Adrenal gland (tissue), 9 donors: ENCODE measurements at regions not wholly inside any gene's neighbourhood (a gene's known extent, or its start where the extent isn't known, plus 50 kb on each side); places are given as distances from the start of the nearest gene placed in this dataset.

Source experiments
- DNase-seq, 7 donors: peaks; one replicate each; pipeline ENCODE4 v3.0.0-alpha.2; 2019 to 2020
- H3K27ac ChIP-seq, 5 donors: fragments of 200-600 bp; sonication (generic) in 4 of 5; 1 replicate in 3 of 5; 2 replicates in 2 of 5; pipeline versions ENCODE4 v1.5.1 to v1.8.0; 2016 to 2020; ENCODE audit warnings: mild to moderate bottlenecking in 1 of 5
- H3K27me3 ChIP-seq: fragments of 200-600 bp; 2 replicates; pipeline ENCODE4 v1.8.0; 2021
- H3K36me3 ChIP-seq, 2 donors: fragments of 200-600 bp; replicated peaks in 1 of 2; 1 replicate in 1 of 2; 2 replicates in 1 of 2; pipeline versions ENCODE4 v1.5.1 to v1.8.0; 2018 to 2022
- H3K4me1 ChIP-seq, 2 donors: fragments of 200-600 bp; replicated peaks in 1 of 2; 1 replicate in 1 of 2; 2 replicates in 1 of 2; pipeline versions ENCODE4 v1.5.1 to v1.8.0; 2018 to 2021
- H3K4me3 ChIP-seq, 4 donors: fragments of 200-600 bp; sonication (generic) in 3 of 4; one replicate each; pipeline ENCODE4 v1.5.1; 2016 to 2018
- H3K9me3 ChIP-seq, 3 donors: fragments of 200-600 bp; sonication (generic) in 1 of 3; replicated peaks in 1 of 3; 1 replicate in 2 of 3; 2 replicates in 1 of 3; pipeline versions ENCODE4 v1.5.1 to v1.8.0; 2016 to 2021
- POLR2A ChIP-seq, 2 donors: fragments of 450-650 bp; IDR thresholded peaks; one replicate each; pipeline ENCODE4 v1.6.1; 2017; ENCODE audit warnings: antibody characterized with exemption in 2 of 2, mild to moderate bottlenecking in 2 of 2, moderate library complexity in 1 of 2
- WGBS, 4 donors: extraction: QIAGEN DNeasy Blood & Tissue Kit in 2 of 4; methylation state at CpG; one replicate each; pipeline versions ENCODE4 v1.1.5 to v1.1.7; 2013 to 2017; 5-methylcytosine and 5-hydroxymethylcytosine counted together
- intact Hi-C, 2 donors: fragments of 100-400 bp; cut with DNase I; formaldehyde crosslinking; loops; one replicate each; pipeline versions ENCODE4 v1.14.1 to v1.15.0; 2022 to 2023
- TF ChIP-seq, protein P1 (sequence below), 6 experiments: fragments of 450-650 bp in 4 of 6; fragments of 200-600 bp in 2 of 6; sonication (generic) in 1 of 6; IDR thresholded peaks; 1 replicate in 5 of 6; 2 replicates in 1 of 6; pipeline versions ENCODE4 v1.5.1 to v1.8.0; 2016 to 2021; ENCODE audit warnings: antibody characterized with exemption in 6 of 6, mild to moderate bottlenecking in 2 of 6, moderate library complexity in 1 of 6
- donor health status: healthy with polysubstance abuse.
- donor health status: Bipolar disorder and iron deficiency.
- donor health status: DM: yes; HTN: yes; CAD: no.
- donor health status: DM: no; HTN: no; CAD: no.
- donor health status: DM: no; HTN: no; CAD: no.

DNA sequence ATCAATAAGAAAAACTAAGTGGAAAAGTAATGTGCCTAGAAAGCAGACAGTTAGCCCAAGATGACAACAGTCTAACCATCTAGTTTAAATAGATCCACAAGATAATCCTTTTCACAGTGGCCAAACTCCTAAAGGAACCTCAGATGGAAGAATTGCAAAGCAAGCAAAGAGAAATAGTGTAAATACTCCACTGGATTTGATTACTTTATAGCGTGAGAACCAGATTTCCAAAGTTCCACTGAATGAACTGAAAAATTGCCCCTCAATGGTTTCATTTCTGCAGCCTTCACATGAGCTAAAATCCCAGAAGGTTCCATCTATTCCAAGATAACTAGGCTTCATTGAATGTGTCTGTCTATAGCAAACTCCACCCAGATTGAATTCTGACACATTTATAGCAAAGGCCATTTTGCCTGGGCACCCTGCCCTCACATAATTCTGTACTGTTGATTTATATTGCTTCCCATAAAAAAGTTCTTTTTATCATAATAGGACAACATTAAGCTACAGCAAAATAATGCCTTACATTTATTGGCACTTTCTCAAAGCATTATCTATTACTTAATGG lies 129.7 kb upstream of the THBS1 start:
- Histone ChIP-seq H3K4me3 (no peak overlapping the region), H3K9me3 (no peaks in the 10 kb centered on the region), H3K27me3 (no peaks in the 10 kb centered on the region), H3K36me3 (no peaks in the 10 kb centered on the region), H3K27ac (no peak overlapping the region), H3K4me1 (peaks cover 0 to 18% of the 10 kb centered on the region in 2 donors)
- WGBS, 4 donors: 76 to 82% (median 78%) methylated on average over 1 of the region's 1 CpG
- intact Hi-C loops: no loop called here
- TF ChIP-seq POLR2A (IDR thresholded peaks at IDR 0.05): no peak
- TF ChIP-seq, protein P1, sequence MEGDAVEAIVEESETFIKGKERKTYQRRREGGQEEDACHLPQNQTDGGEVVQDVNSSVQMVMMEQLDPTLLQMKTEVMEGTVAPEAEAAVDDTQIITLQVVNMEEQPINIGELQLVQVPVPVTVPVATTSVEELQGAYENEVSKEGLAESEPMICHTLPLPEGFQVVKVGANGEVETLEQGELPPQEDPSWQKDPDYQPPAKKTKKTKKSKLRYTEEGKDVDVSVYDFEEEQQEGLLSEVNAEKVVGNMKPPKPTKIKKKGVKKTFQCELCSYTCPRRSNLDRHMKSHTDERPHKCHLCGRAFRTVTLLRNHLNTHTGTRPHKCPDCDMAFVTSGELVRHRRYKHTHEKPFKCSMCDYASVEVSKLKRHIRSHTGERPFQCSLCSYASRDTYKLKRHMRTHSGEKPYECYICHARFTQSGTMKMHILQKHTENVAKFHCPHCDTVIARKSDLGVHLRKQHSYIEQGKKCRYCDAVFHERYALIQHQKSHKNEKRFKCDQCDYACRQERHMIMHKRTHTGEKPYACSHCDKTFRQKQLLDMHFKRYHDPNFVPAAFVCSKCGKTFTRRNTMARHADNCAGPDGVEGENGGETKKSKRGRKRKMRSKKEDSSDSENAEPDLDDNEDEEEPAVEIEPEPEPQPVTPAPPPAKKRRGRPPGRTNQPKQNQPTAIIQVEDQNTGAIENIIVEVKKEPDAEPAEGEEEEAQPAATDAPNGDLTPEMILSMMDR (IDR thresholded peaks at IDR 0.05): no peak
- no peak for DNase-seq

DNA sequence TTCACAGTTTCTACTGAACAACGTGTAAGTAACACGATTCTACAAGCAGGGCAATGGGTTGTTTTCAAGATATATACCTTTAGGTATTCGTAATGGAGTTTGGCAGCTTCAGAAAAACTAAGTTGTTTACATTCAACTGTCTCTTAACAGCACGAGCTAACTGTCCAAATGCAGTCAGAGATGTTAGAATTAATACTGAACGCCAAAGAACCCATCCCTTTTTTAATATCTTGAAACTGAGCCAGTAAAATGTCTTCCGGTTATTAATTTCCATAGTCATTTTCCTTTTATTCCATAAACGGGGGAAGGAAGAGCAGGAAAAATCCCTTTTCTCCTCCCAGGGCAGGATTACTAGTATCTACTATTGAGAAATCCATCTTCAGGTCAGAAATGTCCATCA lies 129.0 kb upstream of the THBS1 start:
- Histone ChIP-seq H3K27ac (peak overlapping the region in 1 of 5 donors; percentile 43), H3K4me3 (no peak overlapping the region), H3K4me1 (peaks cover 0 to 18% of the 10 kb centered on the region in 2 donors), H3K27me3 (no peaks in the 10 kb centered on the region), H3K9me3 (no peaks in the 10 kb centered on the region), H3K36me3 (no peaks in the 10 kb centered on the region)
- WGBS, 4 donors: 41 to 68% (median 53%) methylated on average over 7 of the region's 7 CpGs
- TF ChIP-seq POLR2A (IDR thresholded peaks at IDR 0.05): no peak
- TF ChIP-seq, protein P1 (IDR thresholded peaks at IDR 0.05): no peak
- no peak for DNase-seq
- intact Hi-C loops: no loop called here

DNA sequence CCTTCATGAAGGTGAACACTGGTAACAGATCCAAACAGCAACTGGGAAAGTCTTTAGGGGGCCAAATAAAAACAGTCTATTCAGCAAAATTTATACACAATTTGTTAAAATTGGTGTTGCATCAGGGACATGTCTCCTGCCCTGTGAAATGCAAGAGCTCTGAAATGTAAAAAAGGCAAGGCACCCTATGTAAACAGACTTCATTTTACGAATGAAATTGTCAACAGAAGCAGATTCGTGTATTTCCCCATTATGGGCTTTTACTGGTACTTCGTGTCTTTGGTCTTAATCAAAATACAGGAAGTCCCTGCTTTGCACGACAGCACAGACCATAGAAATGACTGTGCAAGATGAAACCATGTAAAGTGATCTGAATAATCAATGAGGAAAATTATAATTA lies 127.3 kb upstream of the THBS1 start:
- peak overlapping the region in 3 of 5 donors; percentile 36 to 79 (median 51) for H3K27ac ChIP-seq
- WGBS, 4 donors: 47 to 63% (median 55%) methylated on average over 4 of the region's 4 CpGs

DNA sequence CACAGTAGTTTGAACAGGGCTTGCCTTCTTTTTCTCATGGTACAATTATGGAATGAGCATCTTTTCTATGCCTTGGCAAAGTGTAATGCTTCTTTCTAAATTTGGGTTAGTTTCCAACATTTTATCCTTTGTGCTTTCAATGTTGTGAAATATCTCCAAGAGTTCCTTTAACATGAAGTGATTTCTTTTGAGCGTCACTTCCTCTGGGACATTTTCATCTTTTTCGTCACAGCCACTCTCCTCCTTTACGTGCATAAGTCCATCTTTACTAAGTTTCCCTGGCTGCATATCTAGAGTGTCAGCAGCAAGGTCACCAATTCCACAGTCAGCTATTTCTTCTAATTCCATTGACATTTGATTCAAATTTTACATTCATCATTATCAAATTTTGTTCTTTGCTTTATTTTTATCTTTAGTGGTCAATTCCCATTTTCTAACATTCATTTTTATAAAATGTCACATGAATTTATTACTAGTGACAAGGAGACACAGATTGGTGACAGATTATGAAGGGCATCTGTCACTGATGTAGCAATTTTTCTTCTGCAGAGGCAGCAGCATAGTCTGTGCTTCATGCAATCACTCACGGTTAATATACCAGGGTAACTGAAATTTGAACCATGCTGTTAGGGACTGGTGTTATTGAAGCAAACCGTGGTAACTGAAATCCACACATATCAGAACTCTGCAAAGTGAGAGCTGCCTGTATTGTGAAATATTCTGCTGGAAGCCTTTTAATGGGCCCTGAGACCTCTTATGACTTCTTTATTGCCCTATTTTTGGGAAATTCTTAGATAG lies 126.5 kb upstream of the THBS1 start:
- Histone ChIP-seq H3K27me3 (no peaks in the 10 kb centered on the region), H3K27ac (peak overlapping the region in 2 of 5 donors; percentile 51 to 76), H3K9me3 (no peaks in the 10 kb centered on the region), H3K36me3 (no peaks in the 10 kb centered on the region), H3K4me1 (peaks cover 0 to 18% of the 10 kb centered on the region in 2 donors), H3K4me3 (no peak overlapping the region)
- peak in 1 of 7 donors; percentile 31 for DNase-seq
- 43 to 68% (median 49%) methylated on average over 5 of the region's 5 CpGs for WGBS, 4 donors
- intact Hi-C loops: no loop called here
- TF ChIP-seq, protein P1 (IDR thresholded peaks at IDR 0.05): no peak
- no peak for TF ChIP-seq POLR2A (IDR thresholded peaks at IDR 0.05)

More for the DNA sequence above, 127.3 kb upstream of the THBS1 start:
- DNase-seq: peak in 2 of 7 donors; percentile 35 to 41
- intact Hi-C loops: no loop called here
- Histone ChIP-seq H3K9me3 (no peaks in the 10 kb centered on the region), H3K27me3 (no peaks in the 10 kb centered on the region), H3K4me1 (peaks cover 0 to 18% of the 10 kb centered on the region in 2 donors), H3K36me3 (no peaks in the 10 kb centered on the region), H3K4me3 (no peak overlapping the region)
- TF ChIP-seq, protein P1 (IDR thresholded peaks at IDR 0.05): no peak
- TF ChIP-seq POLR2A (IDR thresholded peaks at IDR 0.05): no peak
